ENCODE measurements at regions not wholly inside any gene's neighbourhood (a gene's known extent, or its start where the extent isn't known, plus 50 kb on each side); places are given as distances from the start of the nearest gene placed in this dataset.

DNA sequence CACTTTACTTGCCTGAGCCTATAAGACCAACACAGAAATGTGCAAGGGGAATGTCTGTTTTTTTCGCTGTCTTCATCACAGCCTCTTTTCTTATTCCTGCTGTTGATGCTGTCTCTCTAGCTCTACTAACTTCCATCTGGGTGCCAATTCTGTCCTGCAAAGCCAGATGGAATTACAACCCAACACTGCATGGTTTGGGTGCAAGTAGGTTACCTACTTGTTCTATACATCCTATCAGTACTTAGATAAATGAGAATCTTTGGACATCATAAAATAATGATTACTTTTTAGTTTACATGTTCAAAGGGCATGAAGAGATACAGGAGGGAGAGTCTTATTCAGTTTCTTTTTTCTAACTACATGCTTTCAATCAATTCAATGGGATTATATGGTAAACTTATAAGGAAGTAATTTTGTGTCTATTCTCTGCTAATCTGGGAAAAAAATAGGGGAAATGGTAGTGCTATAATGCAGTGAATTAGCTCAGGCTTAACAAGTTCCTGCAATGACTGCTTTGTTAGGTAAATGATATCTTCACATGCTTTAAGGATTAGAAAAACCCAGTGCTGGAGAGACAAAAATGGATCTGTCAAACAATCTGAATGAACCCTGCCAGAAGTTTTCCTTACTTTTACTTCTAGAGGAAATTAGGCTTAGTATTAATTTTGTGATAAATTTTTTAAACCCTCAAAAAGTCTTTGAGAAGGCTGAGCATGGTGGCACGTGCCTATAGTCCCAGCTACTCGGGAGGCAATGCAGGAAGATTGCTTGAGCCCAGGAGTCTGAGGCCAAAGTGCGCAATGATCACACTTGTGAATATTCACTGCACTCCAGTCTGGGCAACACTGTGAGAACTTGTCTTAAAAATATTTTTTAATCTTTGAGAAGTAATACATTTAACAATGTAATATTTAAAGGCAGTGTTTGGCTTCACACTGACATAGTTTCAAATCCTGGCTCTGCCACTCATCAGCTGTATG, 86.5 kb upstream of the E2F3 start:
- intact Hi-C loops (cut with micrococcal nuclease) = no loop called here
- no peaks in the 10 kb centered on the region for H3K4me1 ChIP-seq (ENCODE audit: control insufficient read depth in 1 of 2, insufficient read depth in 2 of 2, low read length in 2 of 2)
- no peak overlapping the region for H3K9ac ChIP-seq (ENCODE audit: low read length)
- no peak for ATAC-seq
- H3K9me3 ChIP-seq (ENCODE audit: control insufficient read depth in 1 of 2, insufficient read depth in 1 of 2, low read depth in 1 of 2, low read length in 2 of 2) = no peaks in the 10 kb centered on the region
- no peaks in the 10 kb centered on the region for H3K27me3 ChIP-seq (ENCODE audit: insufficient read depth, low read length)
- RAD21 ChIA-PET (ENCODE audit: low non-redundant PET in 1 of 2, low total read pairs in 2 of 2, uncharacterized antibody in 2 of 2, unreplicated experiment in 2 of 2) = no interaction called here
- no peak overlapping the region for H3K4me2 ChIP-seq (ENCODE audit: low read length)
- CTCF ChIA-PET = no interaction called here
- no peak overlapping the region for H3K27ac ChIP-seq (ENCODE audit: low read depth, low read length)
- no peaks in the 10 kb centered on the region for H3K9me2 ChIP-seq (ENCODE audit: insufficient read depth)
- H3K4me3 ChIP-seq (replicated peaks in 1 of 2; ENCODE audit: low read depth in 1 of 2, low read length in 2 of 2) = no peak overlapping the region
- H4K20me1 ChIP-seq (ENCODE audit: insufficient read depth) = no peaks in the 10 kb centered on the region
- no peaks in the 10 kb centered on the region for H3K36me3 ChIP-seq (ENCODE audit: control insufficient read depth in 1 of 2, insufficient read depth in 2 of 2, low read length in 2 of 2)
- no peak for TF ChIP-seq SP1 (IDR thresholded peaks at IDR 0.05; ENCODE audit: low read depth)
- no peak for TF ChIP-seq CEBPB (IDR thresholded peaks at IDR 0.05; ENCODE audit: low read depth)
- no peak for TF ChIP-seq EGR1 (IDR thresholded peaks at IDR 0.05; ENCODE audit: low read depth)
- no peak for TF ChIP-seq CBX3 (IDR thresholded peaks at IDR 0.05; ENCODE audit: low read depth)
- no peak for TF ChIP-seq FOSL1 (IDR thresholded peaks at IDR 0.05; ENCODE audit: low read depth)
- no peak for TF ChIP-seq EZH2phosphoT487 (IDR thresholded peaks at IDR 0.05; ENCODE audit: borderline replicate concordance)
- TF ChIP-seq ZFX (IDR thresholded peaks at IDR 0.05) = no peak
- TF ChIP-seq YY1 (IDR thresholded peaks at IDR 0.05; ENCODE audit: extremely low read depth, insufficient replicate concordance, low read depth, low read length) = no peak
- TF ChIP-seq, protein P1, sequence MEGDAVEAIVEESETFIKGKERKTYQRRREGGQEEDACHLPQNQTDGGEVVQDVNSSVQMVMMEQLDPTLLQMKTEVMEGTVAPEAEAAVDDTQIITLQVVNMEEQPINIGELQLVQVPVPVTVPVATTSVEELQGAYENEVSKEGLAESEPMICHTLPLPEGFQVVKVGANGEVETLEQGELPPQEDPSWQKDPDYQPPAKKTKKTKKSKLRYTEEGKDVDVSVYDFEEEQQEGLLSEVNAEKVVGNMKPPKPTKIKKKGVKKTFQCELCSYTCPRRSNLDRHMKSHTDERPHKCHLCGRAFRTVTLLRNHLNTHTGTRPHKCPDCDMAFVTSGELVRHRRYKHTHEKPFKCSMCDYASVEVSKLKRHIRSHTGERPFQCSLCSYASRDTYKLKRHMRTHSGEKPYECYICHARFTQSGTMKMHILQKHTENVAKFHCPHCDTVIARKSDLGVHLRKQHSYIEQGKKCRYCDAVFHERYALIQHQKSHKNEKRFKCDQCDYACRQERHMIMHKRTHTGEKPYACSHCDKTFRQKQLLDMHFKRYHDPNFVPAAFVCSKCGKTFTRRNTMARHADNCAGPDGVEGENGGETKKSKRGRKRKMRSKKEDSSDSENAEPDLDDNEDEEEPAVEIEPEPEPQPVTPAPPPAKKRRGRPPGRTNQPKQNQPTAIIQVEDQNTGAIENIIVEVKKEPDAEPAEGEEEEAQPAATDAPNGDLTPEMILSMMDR (IDR thresholded peaks at IDR 0.05 in 2 of 3, conservative IDR thresholded peaks at IDR 0.05 in 1 of 3; ENCODE audit: borderline replicate concordance in 1 of 3, insufficient read depth in 1 of 3, low read depth in 2 of 3, low read length in 2 of 3) = no peak
- TF ChIP-seq JUND (IDR thresholded peaks at IDR 0.05) = no peak
- no peak for TF ChIP-seq SRF (IDR thresholded peaks at IDR 0.05; ENCODE audit: low read depth)
- TF ChIP-seq, protein P2, sequence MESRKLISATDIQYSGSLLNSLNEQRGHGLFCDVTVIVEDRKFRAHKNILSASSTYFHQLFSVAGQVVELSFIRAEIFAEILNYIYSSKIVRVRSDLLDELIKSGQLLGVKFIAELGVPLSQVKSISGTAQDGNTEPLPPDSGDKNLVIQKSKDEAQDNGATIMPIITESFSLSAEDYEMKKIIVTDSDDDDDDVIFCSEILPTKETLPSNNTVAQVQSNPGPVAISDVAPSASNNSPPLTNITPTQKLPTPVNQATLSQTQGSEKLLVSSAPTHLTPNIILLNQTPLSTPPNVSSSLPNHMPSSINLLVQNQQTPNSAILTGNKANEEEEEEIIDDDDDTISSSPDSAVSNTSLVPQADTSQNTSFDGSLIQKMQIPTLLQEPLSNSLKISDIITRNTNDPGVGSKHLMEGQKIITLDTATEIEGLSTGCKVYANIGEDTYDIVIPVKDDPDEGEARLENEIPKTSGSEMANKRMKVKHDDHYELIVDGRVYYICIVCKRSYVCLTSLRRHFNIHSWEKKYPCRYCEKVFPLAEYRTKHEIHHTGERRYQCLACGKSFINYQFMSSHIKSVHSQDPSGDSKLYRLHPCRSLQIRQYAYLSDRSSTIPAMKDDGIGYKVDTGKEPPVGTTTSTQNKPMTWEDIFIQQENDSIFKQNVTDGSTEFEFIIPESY (IDR thresholded peaks at IDR 0.05; ENCODE audit: extremely low read depth, insufficient replicate concordance, low read length) = no peak
- TF ChIP-seq, protein P3, sequence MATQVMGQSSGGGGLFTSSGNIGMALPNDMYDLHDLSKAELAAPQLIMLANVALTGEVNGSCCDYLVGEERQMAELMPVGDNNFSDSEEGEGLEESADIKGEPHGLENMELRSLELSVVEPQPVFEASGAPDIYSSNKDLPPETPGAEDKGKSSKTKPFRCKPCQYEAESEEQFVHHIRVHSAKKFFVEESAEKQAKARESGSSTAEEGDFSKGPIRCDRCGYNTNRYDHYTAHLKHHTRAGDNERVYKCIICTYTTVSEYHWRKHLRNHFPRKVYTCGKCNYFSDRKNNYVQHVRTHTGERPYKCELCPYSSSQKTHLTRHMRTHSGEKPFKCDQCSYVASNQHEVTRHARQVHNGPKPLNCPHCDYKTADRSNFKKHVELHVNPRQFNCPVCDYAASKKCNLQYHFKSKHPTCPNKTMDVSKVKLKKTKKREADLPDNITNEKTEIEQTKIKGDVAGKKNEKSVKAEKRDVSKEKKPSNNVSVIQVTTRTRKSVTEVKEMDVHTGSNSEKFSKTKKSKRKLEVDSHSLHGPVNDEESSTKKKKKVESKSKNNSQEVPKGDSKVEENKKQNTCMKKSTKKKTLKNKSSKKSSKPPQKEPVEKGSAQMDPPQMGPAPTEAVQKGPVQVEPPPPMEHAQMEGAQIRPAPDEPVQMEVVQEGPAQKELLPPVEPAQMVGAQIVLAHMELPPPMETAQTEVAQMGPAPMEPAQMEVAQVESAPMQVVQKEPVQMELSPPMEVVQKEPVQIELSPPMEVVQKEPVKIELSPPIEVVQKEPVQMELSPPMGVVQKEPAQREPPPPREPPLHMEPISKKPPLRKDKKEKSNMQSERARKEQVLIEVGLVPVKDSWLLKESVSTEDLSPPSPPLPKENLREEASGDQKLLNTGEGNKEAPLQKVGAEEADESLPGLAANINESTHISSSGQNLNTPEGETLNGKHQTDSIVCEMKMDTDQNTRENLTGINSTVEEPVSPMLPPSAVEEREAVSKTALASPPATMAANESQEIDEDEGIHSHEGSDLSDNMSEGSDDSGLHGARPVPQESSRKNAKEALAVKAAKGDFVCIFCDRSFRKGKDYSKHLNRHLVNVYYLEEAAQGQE (IDR thresholded peaks at IDR 0.05; ENCODE audit: low read depth) = no peak
- H2AFZ ChIP-seq (ENCODE audit: low read depth, low read length, poor library complexity, severe bottlenecking) = no peak overlapping the region
- BruUV-seq (replicated peaks) = no TSS peak
- DNase-seq (ENCODE audit: low read depth, low spot score) = no peak
- POLR2A ChIA-PET = no interaction called here
- H3K79me2 ChIP-seq (ENCODE audit: insufficient read depth, low read length) = no peaks in the 10 kb centered on the region
